ENCODE measurements at regions not wholly inside any gene's neighbourhood (a gene's known extent, or its start where the extent isn't known, plus 50 kb on each side); places are given as distances from the start of the nearest gene placed in this dataset.

GRCh38 chr21:41100826-41101550 is 67.0 kb upstream of the BACE2 start:
- TF ChIP-seq EZH2 (IDR thresholded peaks at IDR 0.05; ENCODE audit: insufficient read depth, poor library complexity, severe bottlenecking) (no peak), EZH2phosphoT487 (IDR thresholded peaks at IDR 0.05; ENCODE audit: insufficient read depth, low read depth) (no peak)
- H3K4me1 ChIP-seq (ENCODE audit: insufficient read depth), result no peaks in the 10 kb centered on the region
- WGBS, 2 experiments (ENCODE audit: low coverage in 1 of 2, low lambda C conversion rate in 2 of 2, missing lambda C conversion rate in 2 of 2), result 24 to 31% methylated on average over 4 of the region's 4 CpGs
- H3F3A ChIP-seq (ENCODE audit: insufficient read depth), result no peaks in the 10 kb centered on the region
- no peaks in the 10 kb centered on the region for H3K36me3 ChIP-seq (ENCODE audit: low read depth)
- no peaks in the 10 kb centered on the region for H3K27me3 ChIP-seq (replicated peaks; ENCODE audit: insufficient read depth)
- no peak overlapping the region for H3K27ac ChIP-seq
- H3K4me2 ChIP-seq (ENCODE audit: unreplicated experiment), result no peak overlapping the region
- in situ Hi-C loops (cut with MboI), result no loop called here
- no peaks in the 10 kb centered on the region for H3K79me2 ChIP-seq (ENCODE audit: insufficient read depth)
- no peak overlapping the region for H2AFZ ChIP-seq
- H3K4me3 ChIP-seq, result no peak overlapping the region
- H3K9me3 ChIP-seq (ENCODE audit: low read depth), result no peaks in the 10 kb centered on the region
- H4K20me1 ChIP-seq (ENCODE audit: insufficient read depth), result no peaks in the 10 kb centered on the region
- no peak for DNase-seq
- no peaks in the 10 kb centered on the region for H3K9me2 ChIP-seq (ENCODE audit: insufficient read depth)
- no peak overlapping the region for H3K9ac ChIP-seq

- Histone ChIP-seq H3K9ac (no peak overlapping the region), H3F3A (ENCODE audit: insufficient read depth) (no peaks in the 10 kb centered on the region), H3K27ac (no peak overlapping the region), H3K36me3 (ENCODE audit: low read depth) (no peaks in the 10 kb centered on the region), H3K4me1 (ENCODE audit: insufficient read depth) (no peaks in the 10 kb centered on the region), H3K79me2 (ENCODE audit: insufficient read depth) (no peaks in the 10 kb centered on the region), H2AFZ (no peak overlapping the region), H3K4me3 (no peak overlapping the region), H4K20me1 (ENCODE audit: insufficient read depth) (no peaks in the 10 kb centered on the region), H3K27me3 (replicated peaks; ENCODE audit: insufficient read depth) (no peaks in the 10 kb centered on the region), H3K9me2 (ENCODE audit: insufficient read depth) (no peaks in the 10 kb centered on the region), H3K4me2 (ENCODE audit: unreplicated experiment) (no peak overlapping the region), H3K9me3 (ENCODE audit: low read depth) (no peaks in the 10 kb centered on the region)
- DNase-seq, result no peak
- no peak for TF ChIP-seq EZH2 (IDR thresholded peaks at IDR 0.05; ENCODE audit: insufficient read depth, poor library complexity, severe bottlenecking)
- TF ChIP-seq EZH2phosphoT487 (IDR thresholded peaks at IDR 0.05; ENCODE audit: insufficient read depth, low read depth), result no peak
- in situ Hi-C loops (cut with MboI), result no loop called here
- 13 to 20% methylated on average over 4 to 6 of the region's 6 CpGs for WGBS, 2 experiments (ENCODE audit: low coverage in 1 of 2, low lambda C conversion rate in 2 of 2, missing lambda C conversion rate in 2 of 2)
Measured at GRCh38 chr21:41102281-41102680, 65.7 kb upstream of the BACE2 start.

GRCh38 chr21:41107602-41108001 is 60.4 kb upstream of the BACE2 start:
- in situ Hi-C loops (cut with MboI), result no loop called here
- no peaks in the 10 kb centered on the region for H3K9me2 ChIP-seq (ENCODE audit: insufficient read depth)
- DNase-seq, result no peak
- H3K9me3 ChIP-seq (ENCODE audit: low read depth), result no peaks in the 10 kb centered on the region
- no peak overlapping the region for H3K27ac ChIP-seq
- H3F3A ChIP-seq (ENCODE audit: insufficient read depth), result no peaks in the 10 kb centered on the region
- H4K20me1 ChIP-seq (ENCODE audit: insufficient read depth), result no peaks in the 10 kb centered on the region
- H3K4me3 ChIP-seq, result no peak overlapping the region
- WGBS, 2 experiments (ENCODE audit: low coverage in 1 of 2, low lambda C conversion rate in 2 of 2, missing lambda C conversion rate in 2 of 2), result 63 to 74% methylated on average over 11 of the region's 11 CpGs
- H2AFZ ChIP-seq, result no peak overlapping the region
- H3K4me2 ChIP-seq (ENCODE audit: unreplicated experiment), result no peak overlapping the region
- no peaks in the 10 kb centered on the region for H3K27me3 ChIP-seq (replicated peaks; ENCODE audit: insufficient read depth)
- no peaks in the 10 kb centered on the region for H3K4me1 ChIP-seq (ENCODE audit: insufficient read depth)
- no peaks in the 10 kb centered on the region for H3K79me2 ChIP-seq (ENCODE audit: insufficient read depth)
- no peaks in the 10 kb centered on the region for H3K36me3 ChIP-seq (ENCODE audit: low read depth)
- H3K9ac ChIP-seq, result no peak overlapping the region
- TF ChIP-seq EZH2 (IDR thresholded peaks at IDR 0.05; ENCODE audit: insufficient read depth, poor library complexity, severe bottlenecking), result no peak
- no peak for TF ChIP-seq EZH2phosphoT487 (IDR thresholded peaks at IDR 0.05; ENCODE audit: insufficient read depth, low read depth)

GRCh38 chr21:41108668-41109585 is 59.0 kb upstream of the BACE2 start:
- Histone ChIP-seq H3K4me2 (ENCODE audit: unreplicated experiment) (no peak overlapping the region), H3K27me3 (replicated peaks; ENCODE audit: insufficient read depth) (no peaks in the 10 kb centered on the region), H3K9ac (no peak overlapping the region), H3K27ac (no peak overlapping the region), H3F3A (ENCODE audit: insufficient read depth) (peaks cover 5% of the 10 kb centered on the region; the same call in 1 of the 2 replicates), H3K79me2 (ENCODE audit: insufficient read depth) (no peaks in the 10 kb centered on the region), H3K4me3 (no peak overlapping the region), H3K9me2 (ENCODE audit: insufficient read depth) (no peaks in the 10 kb centered on the region), H3K4me1 (ENCODE audit: insufficient read depth) (peaks cover 10% of the 10 kb centered on the region), H2AFZ (no peak overlapping the region), H4K20me1 (ENCODE audit: insufficient read depth) (no peaks in the 10 kb centered on the region), H3K36me3 (ENCODE audit: low read depth) (no peaks in the 10 kb centered on the region), H3K9me3 (ENCODE audit: low read depth) (no peaks in the 10 kb centered on the region)
- DNase-seq, result no peak
- WGBS, 2 experiments (ENCODE audit: low coverage in 1 of 2, low lambda C conversion rate in 2 of 2, missing lambda C conversion rate in 2 of 2), result 48 to 50% methylated on average over 16 to 17 of the region's 17 CpGs
- TF ChIP-seq EZH2 (IDR thresholded peaks at IDR 0.05; ENCODE audit: insufficient read depth, poor library complexity, severe bottlenecking), result no peak
- in situ Hi-C loops (cut with MboI), result no loop called here

Data from GM23248 (cell line).